ENCODE measurements at regions not wholly inside any gene's neighbourhood (a gene's known extent, or its start where the extent isn't known, plus 50 kb on each side); places are given as distances from the start of the nearest gene placed in this dataset.

DNA sequence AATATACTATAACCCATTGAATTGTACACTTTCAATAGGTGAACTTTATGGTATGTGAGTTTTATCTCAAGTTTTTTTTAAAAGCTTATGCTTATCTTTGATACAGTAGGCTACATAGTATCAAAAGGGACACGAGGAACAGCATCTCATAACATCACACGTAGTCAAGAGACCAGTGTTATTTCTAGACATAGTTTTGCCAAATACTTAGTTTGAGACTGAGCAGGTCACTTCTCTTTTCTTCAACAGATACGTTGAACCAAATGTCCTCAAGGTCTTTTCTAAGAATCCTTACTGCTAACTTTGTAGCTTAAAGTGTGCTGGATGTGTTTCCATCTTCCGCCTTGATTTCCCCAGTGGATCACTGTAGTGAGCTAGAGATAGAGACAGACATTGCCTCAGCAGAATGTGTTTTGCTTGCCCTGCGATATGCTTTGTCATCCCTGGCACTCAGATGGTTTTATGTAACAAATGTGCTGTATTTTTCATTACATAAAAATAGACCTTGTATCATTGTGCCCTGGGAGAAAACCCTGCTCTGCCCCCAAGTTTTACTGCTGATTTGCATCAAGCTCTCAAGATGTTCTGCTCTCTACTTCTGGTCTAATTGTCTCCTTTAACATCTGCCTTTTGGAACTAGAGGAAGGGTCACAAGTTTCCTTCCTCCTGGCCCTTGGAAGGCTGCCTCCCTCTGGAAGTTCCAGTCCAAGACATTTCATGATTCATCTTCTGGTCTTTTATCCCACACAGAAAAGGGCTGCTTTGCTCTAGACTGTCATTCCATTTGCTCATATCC lies 426.4 kb upstream of the RGMA start:
- no peak for TF ChIP-seq CTCF (conservative IDR thresholded peaks at IDR 0.05; ENCODE audit: low read depth, low read length)
- no peak for DNase-seq (ENCODE audit: low read depth)
- no peak overlapping the region for H3K4me3 ChIP-seq (ENCODE audit: low read depth, low read length)

- DNase-seq (ENCODE audit: low read depth), result no peak
- no peak overlapping the region for H3K4me3 ChIP-seq (ENCODE audit: low read depth, low read length)
- no peak for TF ChIP-seq CTCF (conservative IDR thresholded peaks at IDR 0.05; ENCODE audit: low read depth, low read length)
Observed at GRCh38 chr15:93506646-93507045, 417.6 kb upstream of the RGMA start.

DNA sequence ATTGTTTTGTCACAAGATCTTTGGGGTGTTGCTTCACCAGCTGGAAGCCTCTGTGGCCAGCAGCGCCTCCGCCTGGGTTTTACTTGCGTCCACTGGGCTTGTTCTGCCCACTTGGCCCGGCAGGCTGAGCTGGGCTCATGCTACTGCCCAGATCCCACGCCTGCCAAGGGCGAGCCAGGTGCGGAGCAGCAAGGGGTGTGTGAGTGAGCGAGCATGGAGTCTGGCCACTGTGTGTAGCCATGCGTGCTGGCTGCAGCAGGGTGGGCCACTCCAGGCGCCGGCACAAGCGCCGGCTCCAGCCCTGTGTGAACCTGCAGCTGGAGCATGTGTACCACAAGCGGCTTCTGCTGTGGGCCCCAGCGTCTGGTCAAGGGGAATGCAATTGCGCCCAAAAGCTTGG lies 416.5 kb upstream of the RGMA start:
- DNase-seq (ENCODE audit: low read depth), result no peak
- H3K4me3 ChIP-seq (ENCODE audit: low read depth, low read length), result no peak overlapping the region
- TF ChIP-seq CTCF (conservative IDR thresholded peaks at IDR 0.05; ENCODE audit: low read depth, low read length), result no peak

- DNase-seq (ENCODE audit: low read depth), result no peak
- no peak overlapping the region for H3K4me3 ChIP-seq (ENCODE audit: low read depth, low read length)
- TF ChIP-seq CTCF (conservative IDR thresholded peaks at IDR 0.05; ENCODE audit: low read depth, low read length), result no peak
Observed at GRCh38 chr15:93501946-93502345, 412.9 kb upstream of the RGMA start.

DNA sequence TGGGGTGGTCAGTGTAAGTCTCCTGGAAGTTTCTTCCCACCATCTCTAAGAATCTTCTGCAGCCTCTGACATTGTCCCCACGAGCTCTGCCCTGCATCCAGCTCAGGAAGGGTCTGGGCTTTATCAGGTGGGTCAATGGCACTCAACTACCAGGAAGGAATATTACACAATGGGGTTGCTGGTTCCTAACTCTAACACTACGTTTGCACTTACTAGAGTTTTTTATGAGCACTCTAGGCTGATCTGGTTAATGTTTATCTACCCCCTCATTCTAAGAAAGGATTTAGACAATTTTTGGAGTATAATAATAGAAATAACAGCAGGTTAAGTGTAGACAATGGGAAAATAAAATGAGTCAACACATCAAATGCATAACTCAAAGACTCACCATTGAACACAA lies 411.1 kb upstream of the RGMA start:
- DNase-seq (ENCODE audit: low read depth), result no peak
- TF ChIP-seq CTCF (conservative IDR thresholded peaks at IDR 0.05; ENCODE audit: low read depth, low read length), result no peak

GRCh38 chr15:93497291-93497690 lies 408.3 kb upstream of the RGMA start:
- H3K4me3 ChIP-seq (ENCODE audit: low read depth, low read length), result no peak overlapping the region
- TF ChIP-seq CTCF (conservative IDR thresholded peaks at IDR 0.05; ENCODE audit: low read depth, low read length), result no peak
- DNase-seq (ENCODE audit: low read depth), result no peak

More for the DNA sequence above, 411.1 kb upstream of the RGMA start:
- H3K4me3 ChIP-seq (ENCODE audit: low read depth, low read length), result no peak overlapping the region

GRCh38 chr15:93496888-93497287 lies 407.9 kb upstream of the RGMA start:
- H3K4me3 ChIP-seq (ENCODE audit: low read depth, low read length), result no peak overlapping the region
- no peak for TF ChIP-seq CTCF (conservative IDR thresholded peaks at IDR 0.05; ENCODE audit: low read depth, low read length)
- no peak for DNase-seq (ENCODE audit: low read depth)

All from choroid plexus epithelial cell (primary cell).